Fibroblast of lung (primary cell): ENCODE measurements at regions not wholly inside any gene's neighbourhood (a gene's known extent, or its start where the extent isn't known, plus 50 kb on each side); places are given as distances from the start of the nearest gene placed in this dataset.

Experiments used
- EZH2 ChIP-seq: IDR thresholded peaks from 2 replicates; pipeline ENCODE4 v1.5.1; 2012; ENCODE audit warnings: low read length, control low read depth, mild to moderate bottlenecking; ENCODE audit errors: missing control alignments
- TF ChIP-seq, protein P1 (sequence below), 2 donors: IDR thresholded peaks in 1 of 2; conservative IDR thresholded peaks in 1 of 2; 1 replicate in 1 of 2; 2 replicates in 1 of 2; pipeline ENCODE4 v1.5.1; 2011 to 2012; ENCODE audit warnings: low read length in 2 of 2, control low read depth in 1 of 2, inconsistent platforms in 1 of 2, low read depth in 1 of 2, mild to moderate bottlenecking in 1 of 2

DNA sequence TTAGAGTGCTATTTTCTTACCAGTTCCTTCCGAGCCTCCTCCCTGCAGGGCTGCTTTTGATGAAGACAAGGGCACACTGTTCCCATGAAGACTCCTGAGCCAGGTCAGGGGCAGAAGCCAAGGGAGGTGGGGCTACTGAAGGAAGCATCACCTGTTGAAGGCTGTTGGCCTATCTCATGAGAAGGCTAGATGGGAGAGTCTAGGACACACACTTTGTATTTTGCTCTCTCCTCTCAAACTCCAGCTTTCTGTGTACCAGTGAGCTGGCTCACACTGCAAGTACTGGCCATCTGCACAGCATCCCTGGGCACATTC is 683.2 kb upstream of the ID4 start:
- TF ChIP-seq, protein P1, sequence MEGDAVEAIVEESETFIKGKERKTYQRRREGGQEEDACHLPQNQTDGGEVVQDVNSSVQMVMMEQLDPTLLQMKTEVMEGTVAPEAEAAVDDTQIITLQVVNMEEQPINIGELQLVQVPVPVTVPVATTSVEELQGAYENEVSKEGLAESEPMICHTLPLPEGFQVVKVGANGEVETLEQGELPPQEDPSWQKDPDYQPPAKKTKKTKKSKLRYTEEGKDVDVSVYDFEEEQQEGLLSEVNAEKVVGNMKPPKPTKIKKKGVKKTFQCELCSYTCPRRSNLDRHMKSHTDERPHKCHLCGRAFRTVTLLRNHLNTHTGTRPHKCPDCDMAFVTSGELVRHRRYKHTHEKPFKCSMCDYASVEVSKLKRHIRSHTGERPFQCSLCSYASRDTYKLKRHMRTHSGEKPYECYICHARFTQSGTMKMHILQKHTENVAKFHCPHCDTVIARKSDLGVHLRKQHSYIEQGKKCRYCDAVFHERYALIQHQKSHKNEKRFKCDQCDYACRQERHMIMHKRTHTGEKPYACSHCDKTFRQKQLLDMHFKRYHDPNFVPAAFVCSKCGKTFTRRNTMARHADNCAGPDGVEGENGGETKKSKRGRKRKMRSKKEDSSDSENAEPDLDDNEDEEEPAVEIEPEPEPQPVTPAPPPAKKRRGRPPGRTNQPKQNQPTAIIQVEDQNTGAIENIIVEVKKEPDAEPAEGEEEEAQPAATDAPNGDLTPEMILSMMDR (conservative IDR thresholded peaks at IDR 0.05 in 1 of 2, IDR thresholded peaks at IDR 0.05 in 1 of 2; ENCODE audit: low read depth in 1 of 2, low read length in 2 of 2), result no peak
- TF ChIP-seq EZH2, result no peak
